CD14-positive monocyte (primary cell): ENCODE measurements at regions not wholly inside any gene's neighbourhood (a gene's known extent, or its start where the extent isn't known, plus 50 kb on each side); places are given as distances from the start of the nearest gene placed in this dataset.
A peak's percentile ranks its signal among the peaks of the same experiment; 100 is the strongest.

ENCODE experiments used
- DNase-seq, 3 donors: peaks; one replicate each; pipeline ENCODE4 v3.0.0-alpha.2; 2011 to 2022
- H2AFZ ChIP-seq: 2 replicates; pipeline ENCODE4 v1.6.0; 2012; ENCODE audit warnings: mild to moderate bottlenecking, low read depth, low read length, inconsistent platforms; ENCODE audit not compliant: insufficient read depth, poor library complexity, severe bottlenecking
- H3K27ac ChIP-seq, 2 donors: 1 replicate in 1 of 2; 2 replicates in 1 of 2; pipeline ENCODE4 v1.5.1; 2012 to 2013; ENCODE audit warnings: low read length in 2 of 2, control low read depth in 1 of 2, inconsistent platforms in 1 of 2, low read depth in 1 of 2, mild to moderate bottlenecking in 1 of 2
- H3K27me3 ChIP-seq, 2 donors: one replicate each; pipeline versions ENCODE4 v1.6.0 to v1.6.1; 2011 to 2013; ENCODE audit warnings: low read length in 2 of 2; ENCODE audit not compliant: control insufficient read depth in 2 of 2, insufficient read depth in 2 of 2
- H3K36me3 ChIP-seq, 2 donors: replicated peaks in 1 of 2; 1 replicate in 1 of 2; 2 replicates in 1 of 2; pipeline versions ENCODE4 v1.5.1 to v1.6.1; 2012 to 2013; ENCODE audit warnings: low read length in 2 of 2, control low read depth in 1 of 2, inconsistent platforms in 1 of 2, mild to moderate bottlenecking in 1 of 2; ENCODE audit not compliant: insufficient read depth in 2 of 2, control insufficient read depth in 1 of 2
- H3K4me1 ChIP-seq, 2 donors: 1 replicate in 1 of 2; 2 replicates in 1 of 2; pipeline versions ENCODE4 v1.5.1 to v1.6.1; 2012 to 2013; ENCODE audit warnings: low read length in 2 of 2, control low read depth in 1 of 2, inconsistent platforms in 1 of 2, mild to moderate bottlenecking in 1 of 2, moderate library complexity in 1 of 2; ENCODE audit not compliant: insufficient read depth in 2 of 2, control insufficient read depth in 1 of 2
- H3K4me2 ChIP-seq: replicated peaks from 2 replicates; pipeline ENCODE3; 2012; ENCODE audit warnings: low read length, moderate library complexity, mild to moderate bottlenecking; ENCODE audit not compliant: poor library complexity, severe bottlenecking; ENCODE audit errors: extremely low read depth
- H3K4me3 ChIP-seq, 3 experiments: fragments of 200-600 bp in 1 of 3; sonication (generic) in 1 of 3; replicated peaks in 1 of 3; 1 replicate in 2 of 3; 2 replicates in 1 of 3; pipeline ENCODE4 v1.5.1; 2011 to 2013; ENCODE audit warnings: low read length in 3 of 3, mild to moderate bottlenecking in 3 of 3, control low read depth in 2 of 3, low read depth in 2 of 3, inconsistent platforms in 1 of 3, moderate library complexity in 1 of 3
- H3K79me2 ChIP-seq: 2 replicates; pipeline ENCODE4 v1.6.0; 2012; ENCODE audit warnings: mild to moderate bottlenecking, control low read depth, inconsistent platforms, low read length, moderate library complexity; ENCODE audit not compliant: insufficient read depth
- H3K9ac ChIP-seq: 2 replicates; pipeline ENCODE4 v1.6.0; 2017; ENCODE audit warnings: low read length, mild to moderate bottlenecking; ENCODE audit not compliant: insufficient read depth, poor library complexity, severe bottlenecking
- H3K9me3 ChIP-seq, 2 donors: replicated peaks in 1 of 2; 1 replicate in 1 of 2; 2 replicates in 1 of 2; pipeline versions ENCODE4 v1.5.1 to v1.6.1; 2012 to 2013; ENCODE audit warnings: low read length in 2 of 2, control low read depth in 1 of 2; ENCODE audit not compliant: control insufficient read depth in 1 of 2, insufficient read depth in 1 of 2
- H4K20me1 ChIP-seq: 2 replicates; pipeline ENCODE4 v1.6.0; 2012; ENCODE audit warnings: mild to moderate bottlenecking, low read length, control low read depth, moderate library complexity; ENCODE audit not compliant: insufficient read depth
- H3K27ac Mint-ChIP-seq, 7 donors: one replicate each; pipeline ENCODE4 v1.8.0; 2020; ENCODE audit warnings: mild to moderate bottlenecking in 7 of 7, mixed read lengths in 7 of 7, moderate library complexity in 6 of 7, inconsistent platforms in 2 of 7
- H3K27me3 Mint-ChIP-seq, 3 donors: one replicate each; pipeline ENCODE4 v1.8.0; 2021 to 2022; ENCODE audit warnings: low read depth in 3 of 3, mild to moderate bottlenecking in 3 of 3, mixed read lengths in 3 of 3, moderate library complexity in 3 of 3, inconsistent platforms in 1 of 3
- H3K36me3 Mint-ChIP-seq, 2 donors: one replicate each; pipeline ENCODE4 v1.8.0; 2020; ENCODE audit warnings: mixed read lengths in 2 of 2, inconsistent platforms in 1 of 2, mild to moderate bottlenecking in 1 of 2
- H3K4me1 Mint-ChIP-seq: one replicate; pipeline ENCODE4 v1.8.0; 2020; ENCODE audit warnings: mild to moderate bottlenecking, mixed read lengths
- H3K4me3 Mint-ChIP-seq, 2 donors: one replicate each; pipeline ENCODE4 v1.8.0; 2020; ENCODE audit warnings: mild to moderate bottlenecking in 2 of 2, mixed read lengths in 2 of 2, moderate library complexity in 1 of 2
- H3K9me3 Mint-ChIP-seq, 7 donors: one replicate each; pipeline ENCODE4 v1.8.0; 2020 to 2022; ENCODE audit warnings: mixed read lengths in 7 of 7, mild to moderate bottlenecking in 6 of 7, moderate library complexity in 6 of 7, inconsistent platforms in 2 of 7
- WGBS: methylation state at CpG from one replicate; pipeline ENCODE4 v1.1.5; 2013; ENCODE audit warnings: missing lambda C conversion rate; ENCODE audit not compliant: insufficient coverage; 5-methylcytosine and 5-hydroxymethylcytosine counted together
- intact Hi-C, 2 donors: fragments of 100-400 bp; cut with micrococcal nuclease; formaldehyde crosslinking; loops; one replicate each; pipeline versions ENCODE4 v1.15.0 to v1.15.1; 2023
- TF ChIP-seq, protein P1 (sequence below): fragments of 200-600 bp; IDR thresholded peaks from one replicate; pipeline ENCODE4 v1.8.0; 2022; ENCODE audit warnings: antibody characterized with exemption, mild to moderate bottlenecking

- Mint-ChIP-seq H3K4me1 (no peaks in the 10 kb centered on the region), H3K27ac (no peak overlapping the region), H3K27me3 (peaks cover 0 to 5% (median 2%) of the 10 kb centered on the region in 3 donors), H3K9me3 (peaks cover 0 to 5% (median 0%) of the 10 kb centered on the region in 7 donors), H3K36me3 (no peaks in the 10 kb centered on the region), H3K4me3 (no peak overlapping the region)
- intact Hi-C loops = no loop called here
- TF ChIP-seq, protein P1, sequence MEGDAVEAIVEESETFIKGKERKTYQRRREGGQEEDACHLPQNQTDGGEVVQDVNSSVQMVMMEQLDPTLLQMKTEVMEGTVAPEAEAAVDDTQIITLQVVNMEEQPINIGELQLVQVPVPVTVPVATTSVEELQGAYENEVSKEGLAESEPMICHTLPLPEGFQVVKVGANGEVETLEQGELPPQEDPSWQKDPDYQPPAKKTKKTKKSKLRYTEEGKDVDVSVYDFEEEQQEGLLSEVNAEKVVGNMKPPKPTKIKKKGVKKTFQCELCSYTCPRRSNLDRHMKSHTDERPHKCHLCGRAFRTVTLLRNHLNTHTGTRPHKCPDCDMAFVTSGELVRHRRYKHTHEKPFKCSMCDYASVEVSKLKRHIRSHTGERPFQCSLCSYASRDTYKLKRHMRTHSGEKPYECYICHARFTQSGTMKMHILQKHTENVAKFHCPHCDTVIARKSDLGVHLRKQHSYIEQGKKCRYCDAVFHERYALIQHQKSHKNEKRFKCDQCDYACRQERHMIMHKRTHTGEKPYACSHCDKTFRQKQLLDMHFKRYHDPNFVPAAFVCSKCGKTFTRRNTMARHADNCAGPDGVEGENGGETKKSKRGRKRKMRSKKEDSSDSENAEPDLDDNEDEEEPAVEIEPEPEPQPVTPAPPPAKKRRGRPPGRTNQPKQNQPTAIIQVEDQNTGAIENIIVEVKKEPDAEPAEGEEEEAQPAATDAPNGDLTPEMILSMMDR = no peak
- no peaks in the 10 kb centered on the region for H3K9me3 ChIP-seq
- no peaks in the 10 kb centered on the region for H4K20me1 ChIP-seq
- no peak overlapping the region for H3K4me2 ChIP-seq
- no peak overlapping the region for H3K27ac ChIP-seq
- WGBS = 99% methylated on average over 10 of the region's 15 CpGs
- no peaks in the 10 kb centered on the region for H3K27me3 ChIP-seq
- H2AFZ ChIP-seq = no peak overlapping the region
- no peak overlapping the region for H3K4me3 ChIP-seq
- no peaks in the 10 kb centered on the region for H3K4me1 ChIP-seq
- H3K79me2 ChIP-seq = no peaks in the 10 kb centered on the region
- no peak overlapping the region for H3K9ac ChIP-seq
- DNase-seq = no peak
- H3K36me3 ChIP-seq = no peaks in the 10 kb centered on the region
Measured at GRCh38 chr11:131234221-131234620, 136.2 kb upstream of the NTM start.

DNA sequence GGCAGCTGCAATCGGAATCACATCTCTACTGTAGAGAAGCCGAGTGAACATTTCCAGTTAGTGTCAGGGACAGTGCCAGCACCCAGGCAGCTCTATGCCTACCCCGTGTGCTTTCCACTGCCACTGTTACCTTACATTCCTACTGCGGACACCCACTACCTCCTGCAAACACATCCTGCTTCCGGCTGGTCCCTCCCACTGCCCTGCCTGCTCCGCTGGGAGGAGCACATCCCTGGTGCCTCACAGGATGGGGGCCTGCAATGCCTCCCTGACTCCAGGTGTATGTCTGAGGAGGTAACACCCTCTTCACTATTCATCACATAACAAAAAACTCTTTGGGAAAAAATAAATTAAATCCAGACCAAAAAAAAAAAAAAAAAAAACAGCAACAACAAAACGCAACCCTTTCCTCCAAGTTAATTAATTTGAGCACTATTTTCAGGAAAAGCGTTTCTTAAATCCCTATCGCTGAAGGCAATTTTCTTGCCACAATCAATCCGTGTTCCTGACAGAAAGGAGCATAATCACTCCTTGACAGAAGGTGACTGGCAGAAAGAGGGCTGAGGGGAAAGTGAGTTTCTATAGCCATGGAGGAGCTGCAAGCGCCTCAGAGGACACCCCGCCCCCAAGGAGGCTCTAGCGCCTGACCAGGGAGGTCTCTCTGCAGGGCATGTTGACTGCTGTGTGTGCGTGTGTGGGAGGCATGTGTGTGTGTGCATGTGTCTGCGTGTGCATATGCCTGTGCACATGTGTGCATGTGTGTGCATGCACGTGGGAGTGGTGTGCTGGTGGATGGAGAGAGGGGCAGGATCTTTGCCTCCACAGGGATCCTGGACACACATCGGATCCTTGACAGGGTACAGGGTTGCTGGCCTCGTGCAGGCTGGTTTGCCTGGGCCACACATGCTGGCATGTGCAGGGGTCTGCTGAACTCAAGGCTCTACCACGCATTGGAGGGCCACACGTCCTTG lies 134.8 kb upstream of the NTM start:
- H3K27me3 ChIP-seq = no peaks in the 10 kb centered on the region
- no peak overlapping the region for H3K4me2 ChIP-seq
- TF ChIP-seq, protein P1 = no peak
- no peaks in the 10 kb centered on the region for H4K20me1 ChIP-seq
- no peak overlapping the region for H3K4me3 Mint-ChIP-seq
- H3K79me2 ChIP-seq = no peaks in the 10 kb centered on the region
- 78% methylated on average over 14 of the region's 20 CpGs for WGBS
- no peak overlapping the region for H3K27ac ChIP-seq
- intact Hi-C loops = no loop called here
- H3K36me3 Mint-ChIP-seq = no peaks in the 10 kb centered on the region
- H3K9me3 ChIP-seq = no peaks in the 10 kb centered on the region
- H3K9me3 Mint-ChIP-seq = peaks cover 0 to 5% (median 0%) of the 10 kb centered on the region in 7 donors
- no peaks in the 10 kb centered on the region for H3K4me1 Mint-ChIP-seq
- no peak overlapping the region for H3K9ac ChIP-seq
- H3K27ac Mint-ChIP-seq = peak overlapping the region in 1 of 7 donors; percentile 51
- no peak overlapping the region for H3K4me3 ChIP-seq
- no peaks in the 10 kb centered on the region for H3K4me1 ChIP-seq
- no peaks in the 10 kb centered on the region for H3K36me3 ChIP-seq
- no peak for DNase-seq
- H3K27me3 Mint-ChIP-seq = peaks cover 0 to 4% (median 2%) of the 10 kb centered on the region in 3 donors
- H2AFZ ChIP-seq = no peak overlapping the region
